ENCODE measurements at regions not wholly inside any gene's neighbourhood (a gene's known extent, or its start where the extent isn't known, plus 50 kb on each side); places are given as distances from the start of the nearest gene placed in this dataset.

GRCh38 chr10:64952042-64952441 is 1430.8 kb downstream of the REEP3 start:
- no peaks in the 10 kb centered on the region for H3K36me3 ChIP-seq
- no peak overlapping the region for H3K4me3 ChIP-seq
- TF ChIP-seq CTCF (IDR thresholded peaks at IDR 0.05) (no peak), EP300 (IDR thresholded peaks at IDR 0.05) (no peak), POLR2AphosphoS5 (IDR thresholded peaks at IDR 0.05) (no peak)
- no peak for DNase-seq (ENCODE audit: low spot score in 2 of 2)
- 93% methylated on average over 2 of the region's 2 CpGs for WGBS
- no peaks in the 10 kb centered on the region for H3K4me1 ChIP-seq
- H3K9me3 ChIP-seq, result peaks cover 4% of the 10 kb centered on the region
- no peak overlapping the region for H3K27ac ChIP-seq
- no peaks in the 10 kb centered on the region for H3K27me3 ChIP-seq

GRCh38 chr10:64956441-64956840 is 1435.2 kb downstream of the REEP3 start:
- Histone ChIP-seq H3K9me3 (peaks cover 4% of the 10 kb centered on the region), H3K27ac (no peak overlapping the region), H3K27me3 (no peaks in the 10 kb centered on the region), H3K4me3 (no peak overlapping the region), H3K36me3 (no peaks in the 10 kb centered on the region), H3K4me1 (no peaks in the 10 kb centered on the region)
- no peak for DNase-seq (ENCODE audit: low spot score in 2 of 2)
- 54% methylated on average over 1 of the region's 1 CpG for WGBS
- TF ChIP-seq CTCF (IDR thresholded peaks at IDR 0.05), result no peak
- TF ChIP-seq POLR2AphosphoS5 (IDR thresholded peaks at IDR 0.05), result no peak
- TF ChIP-seq EP300 (IDR thresholded peaks at IDR 0.05), result no peak
- TF ChIP-seq POLR2A (IDR thresholded peaks at IDR 0.05), result no peak

GRCh38 chr10:64959116-64959515 is 1437.9 kb downstream of the REEP3 start:
- DNase-seq (ENCODE audit: low spot score in 2 of 2), result no peak
- H3K4me3 ChIP-seq, result no peak overlapping the region
- H3K27me3 ChIP-seq, result no peaks in the 10 kb centered on the region
- no peak overlapping the region for H3K27ac ChIP-seq
- 74% methylated on average over 1 of the region's 1 CpG for WGBS
- no peaks in the 10 kb centered on the region for H3K9me3 ChIP-seq
- TF ChIP-seq POLR2A (IDR thresholded peaks at IDR 0.05) (no peak), EP300 (IDR thresholded peaks at IDR 0.05) (no peak), CTCF (IDR thresholded peaks at IDR 0.05) (no peak), POLR2AphosphoS5 (IDR thresholded peaks at IDR 0.05) (no peak)
- no peaks in the 10 kb centered on the region for H3K4me1 ChIP-seq
- H3K36me3 ChIP-seq, result no peaks in the 10 kb centered on the region

- H3K4me3 ChIP-seq, result no peak overlapping the region
- H3K27ac ChIP-seq, result no peak overlapping the region
- no peaks in the 10 kb centered on the region for H3K36me3 ChIP-seq
- H3K4me1 ChIP-seq, result no peaks in the 10 kb centered on the region
- no peaks in the 10 kb centered on the region for H3K27me3 ChIP-seq
- 81% methylated on average over 2 of the region's 2 CpGs for WGBS
- TF ChIP-seq EP300 (IDR thresholded peaks at IDR 0.05) (no peak), POLR2AphosphoS5 (IDR thresholded peaks at IDR 0.05) (no peak), CTCF (IDR thresholded peaks at IDR 0.05) (no peak), POLR2A (IDR thresholded peaks at IDR 0.05) (no peak)
- no peak for DNase-seq (ENCODE audit: low spot score in 2 of 2)
- no peaks in the 10 kb centered on the region for H3K9me3 ChIP-seq
Measured at GRCh38 chr10:64959883-64960282, 1438.7 kb downstream of the REEP3 start.

GRCh38 chr10:64973391-64973790 is 1452.2 kb downstream of the REEP3 start:
- TF ChIP-seq EP300 (IDR thresholded peaks at IDR 0.05), result no peak
- TF ChIP-seq CTCF (IDR thresholded peaks at IDR 0.05), result no peak
- TF ChIP-seq POLR2AphosphoS5 (IDR thresholded peaks at IDR 0.05), result no peak
- TF ChIP-seq POLR2A (IDR thresholded peaks at IDR 0.05), result no peak
- no peak for DNase-seq (ENCODE audit: low spot score in 2 of 2)
- Histone ChIP-seq H3K36me3 (no peaks in the 10 kb centered on the region), H3K9me3 (no peaks in the 10 kb centered on the region), H3K27ac (no peak overlapping the region), H3K4me1 (no peaks in the 10 kb centered on the region), H3K4me3 (no peak overlapping the region), H3K27me3 (no peaks in the 10 kb centered on the region)
- WGBS, result 74% methylated on average over 2 of the region's 2 CpGs
